ENCODE measurements at regions not wholly inside any gene's neighbourhood (a gene's known extent, or its start where the extent isn't known, plus 50 kb on each side); places are given as distances from the start of the nearest gene placed in this dataset.
A peak's percentile ranks its signal among the peaks of the same experiment; 100 is the strongest.

DNA sequence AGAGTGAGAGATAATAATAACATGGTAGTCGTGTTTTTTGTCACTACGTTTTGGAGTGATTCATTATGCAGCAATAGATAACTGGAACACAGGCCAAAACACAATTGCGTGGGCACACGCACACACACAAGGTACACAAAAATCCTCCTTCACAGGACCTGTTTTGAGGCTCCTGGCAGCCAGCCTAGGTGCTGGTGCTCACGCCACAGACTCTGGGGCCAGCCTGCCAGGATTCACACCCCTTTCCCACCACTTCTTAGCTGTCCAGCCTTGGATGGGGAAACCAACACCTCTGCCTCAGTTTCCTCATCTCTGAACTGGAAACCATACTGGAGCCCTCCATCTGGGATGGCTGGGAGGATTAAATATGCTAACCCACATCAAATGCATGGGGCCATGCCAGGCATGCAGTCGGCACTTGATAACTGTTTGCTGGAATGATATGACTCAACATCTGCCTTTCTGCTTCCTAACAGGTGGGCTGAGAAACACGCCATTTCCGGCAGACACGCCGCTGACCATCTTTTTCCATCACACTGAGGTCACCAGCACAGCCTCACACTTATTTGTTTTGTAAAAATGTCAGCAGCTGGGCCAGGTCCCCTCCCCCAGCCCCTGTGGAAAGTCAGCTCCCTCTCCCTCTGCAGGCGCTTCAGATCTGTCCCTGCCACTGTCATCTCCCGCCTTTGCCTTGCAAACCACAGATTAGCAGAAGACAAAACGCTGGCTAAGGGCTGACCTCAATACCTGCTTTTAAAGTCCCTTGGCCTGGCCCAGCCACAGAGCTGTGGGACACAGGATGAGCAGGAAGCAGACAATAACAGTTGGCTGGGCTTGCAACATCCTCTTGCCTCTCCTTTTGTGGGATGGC, 237.5 kb downstream of the BCOR start:
- no peaks in the 10 kb centered on the region for H3K36me3 Mint-ChIP-seq (ENCODE audit: low read depth)
- peaks cover 27% of the 10 kb centered on the region for H3K4me1 Mint-ChIP-seq
- TF ChIP-seq, protein P1, sequence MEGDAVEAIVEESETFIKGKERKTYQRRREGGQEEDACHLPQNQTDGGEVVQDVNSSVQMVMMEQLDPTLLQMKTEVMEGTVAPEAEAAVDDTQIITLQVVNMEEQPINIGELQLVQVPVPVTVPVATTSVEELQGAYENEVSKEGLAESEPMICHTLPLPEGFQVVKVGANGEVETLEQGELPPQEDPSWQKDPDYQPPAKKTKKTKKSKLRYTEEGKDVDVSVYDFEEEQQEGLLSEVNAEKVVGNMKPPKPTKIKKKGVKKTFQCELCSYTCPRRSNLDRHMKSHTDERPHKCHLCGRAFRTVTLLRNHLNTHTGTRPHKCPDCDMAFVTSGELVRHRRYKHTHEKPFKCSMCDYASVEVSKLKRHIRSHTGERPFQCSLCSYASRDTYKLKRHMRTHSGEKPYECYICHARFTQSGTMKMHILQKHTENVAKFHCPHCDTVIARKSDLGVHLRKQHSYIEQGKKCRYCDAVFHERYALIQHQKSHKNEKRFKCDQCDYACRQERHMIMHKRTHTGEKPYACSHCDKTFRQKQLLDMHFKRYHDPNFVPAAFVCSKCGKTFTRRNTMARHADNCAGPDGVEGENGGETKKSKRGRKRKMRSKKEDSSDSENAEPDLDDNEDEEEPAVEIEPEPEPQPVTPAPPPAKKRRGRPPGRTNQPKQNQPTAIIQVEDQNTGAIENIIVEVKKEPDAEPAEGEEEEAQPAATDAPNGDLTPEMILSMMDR (IDR thresholded peaks at IDR 0.05; ENCODE audit: unreplicated experiment in 3 of 3), result no peak
- no peak overlapping the region for H3K4me3 Mint-ChIP-seq
- H3K9me3 Mint-ChIP-seq, result peaks cover 9% of the 10 kb centered on the region
- H3K27ac Mint-ChIP-seq, result peak overlapping the region in 1 of 3 experiments; percentile 22
- peaks cover 5% of the 10 kb centered on the region for H3K27me3 Mint-ChIP-seq (ENCODE audit: low read depth)

- no peaks in the 10 kb centered on the region for H3K36me3 Mint-ChIP-seq (ENCODE audit: low read depth)
- no peak overlapping the region for H3K4me3 Mint-ChIP-seq
- peaks cover 16% of the 10 kb centered on the region for H3K4me1 Mint-ChIP-seq
- H3K27ac Mint-ChIP-seq, result peak overlapping the region in 1 of 3 experiments; percentile 28
- H3K27me3 Mint-ChIP-seq (ENCODE audit: low read depth), result no peaks in the 10 kb centered on the region
- TF ChIP-seq, protein P1 (IDR thresholded peaks at IDR 0.05; ENCODE audit: unreplicated experiment in 3 of 3), result no peak
- H3K9me3 Mint-ChIP-seq, result peaks cover 9% of the 10 kb centered on the region
Observed at GRCh38 chrX:39862963-39863362, 234.8 kb downstream of the BCOR start.

DNA sequence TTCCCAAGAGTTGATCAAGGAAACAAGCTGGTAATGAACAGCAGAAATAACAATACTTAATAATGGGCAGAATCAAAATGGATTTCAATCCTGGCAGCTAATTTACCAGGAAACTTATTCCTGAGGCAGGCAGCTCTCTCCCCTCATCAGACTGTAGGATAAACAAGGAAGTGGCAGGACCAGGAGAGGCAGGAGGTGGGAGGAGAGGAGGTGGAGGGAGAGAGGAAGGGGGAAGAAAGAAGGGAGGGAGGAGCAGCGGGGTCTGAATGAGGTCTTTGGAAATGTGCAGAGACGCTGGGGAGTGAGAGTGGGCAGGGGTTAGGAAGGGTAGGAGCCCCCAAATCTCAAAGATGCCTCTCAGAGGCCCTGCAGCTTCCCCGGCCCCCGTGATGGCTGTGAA, 231.5 kb downstream of the BCOR start:
- Mint-ChIP-seq H3K27ac (peak overlapping the region; percentile 48 to 61 (median 59)), H3K36me3 (ENCODE audit: low read depth) (no peaks in the 10 kb centered on the region), H3K27me3 (ENCODE audit: low read depth) (no peaks in the 10 kb centered on the region), H3K4me3 (no peak overlapping the region), H3K4me1 (peaks cover 6% of the 10 kb centered on the region), H3K9me3 (peaks cover 10% of the 10 kb centered on the region)
- TF ChIP-seq, protein P1 (IDR thresholded peaks at IDR 0.05; ENCODE audit: unreplicated experiment in 3 of 3), result no peak

GRCh38 chrX:39869846-39870601, 227.7 kb downstream of the BCOR start:
- peaks cover 8% of the 10 kb centered on the region for H3K27me3 Mint-ChIP-seq (ENCODE audit: low read depth)
- TF ChIP-seq, protein P1 (IDR thresholded peaks at IDR 0.05; ENCODE audit: unreplicated experiment in 3 of 3), result no peak
- no peak overlapping the region for H3K4me3 Mint-ChIP-seq
- no peaks in the 10 kb centered on the region for H3K4me1 Mint-ChIP-seq
- H3K9me3 Mint-ChIP-seq, result peaks cover 12% of the 10 kb centered on the region
- no peaks in the 10 kb centered on the region for H3K36me3 Mint-ChIP-seq (ENCODE audit: low read depth)
- no peak overlapping the region for H3K27ac Mint-ChIP-seq

DNA sequence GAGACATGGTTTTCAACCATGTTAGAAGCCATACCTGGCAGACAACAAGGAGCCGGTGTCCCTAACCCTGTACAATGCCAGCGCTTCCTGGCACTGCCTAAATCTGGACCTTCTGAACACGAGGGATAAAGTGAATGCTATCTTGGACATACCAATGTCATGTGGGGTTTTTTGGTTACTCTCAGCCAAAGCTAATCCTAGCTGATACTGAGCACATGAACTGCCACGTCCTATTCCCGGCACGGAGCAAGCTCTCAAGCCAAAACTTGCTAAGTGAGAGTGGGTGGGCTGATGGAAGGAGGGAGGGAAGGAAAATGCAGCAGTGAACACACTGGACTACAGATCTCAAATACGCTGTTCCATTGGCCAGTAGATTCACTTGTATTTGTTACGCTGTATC, 226.1 kb downstream of the BCOR start:
- H3K27ac Mint-ChIP-seq, result peak overlapping the region in 1 of 3 experiments; percentile 6
- H3K4me1 Mint-ChIP-seq, result peaks cover 2% of the 10 kb centered on the region
- peaks cover 13% of the 10 kb centered on the region for H3K27me3 Mint-ChIP-seq (ENCODE audit: low read depth)
- TF ChIP-seq, protein P1 (IDR thresholded peaks at IDR 0.05; ENCODE audit: unreplicated experiment in 3 of 3), result no peak
- H3K36me3 Mint-ChIP-seq (ENCODE audit: low read depth), result no peaks in the 10 kb centered on the region
- no peak overlapping the region for H3K4me3 Mint-ChIP-seq
- peaks cover 8% of the 10 kb centered on the region for H3K9me3 Mint-ChIP-seq

All from nephron (organoid).